DMS53 treated with DMSO at 0.1 percent for 48 hours (cell line): ENCODE measurements at regions not wholly inside any gene's neighbourhood (a gene's known extent, or its start where the extent isn't known, plus 50 kb on each side); places are given as distances from the start of the nearest gene placed in this dataset.
"Not testable (repeated sequence)": the region's sequence is repeated elsewhere in the genome, so short reads cannot be mapped to it uniquely, and the experiment has no call there.

Experiments used
- DNase-seq: peaks from one replicate; lab custom pipeline; 2025; ENCODE audit not compliant: unreplicated experiment; lab: John Stamatoyannopoulos, UW

DNA sequence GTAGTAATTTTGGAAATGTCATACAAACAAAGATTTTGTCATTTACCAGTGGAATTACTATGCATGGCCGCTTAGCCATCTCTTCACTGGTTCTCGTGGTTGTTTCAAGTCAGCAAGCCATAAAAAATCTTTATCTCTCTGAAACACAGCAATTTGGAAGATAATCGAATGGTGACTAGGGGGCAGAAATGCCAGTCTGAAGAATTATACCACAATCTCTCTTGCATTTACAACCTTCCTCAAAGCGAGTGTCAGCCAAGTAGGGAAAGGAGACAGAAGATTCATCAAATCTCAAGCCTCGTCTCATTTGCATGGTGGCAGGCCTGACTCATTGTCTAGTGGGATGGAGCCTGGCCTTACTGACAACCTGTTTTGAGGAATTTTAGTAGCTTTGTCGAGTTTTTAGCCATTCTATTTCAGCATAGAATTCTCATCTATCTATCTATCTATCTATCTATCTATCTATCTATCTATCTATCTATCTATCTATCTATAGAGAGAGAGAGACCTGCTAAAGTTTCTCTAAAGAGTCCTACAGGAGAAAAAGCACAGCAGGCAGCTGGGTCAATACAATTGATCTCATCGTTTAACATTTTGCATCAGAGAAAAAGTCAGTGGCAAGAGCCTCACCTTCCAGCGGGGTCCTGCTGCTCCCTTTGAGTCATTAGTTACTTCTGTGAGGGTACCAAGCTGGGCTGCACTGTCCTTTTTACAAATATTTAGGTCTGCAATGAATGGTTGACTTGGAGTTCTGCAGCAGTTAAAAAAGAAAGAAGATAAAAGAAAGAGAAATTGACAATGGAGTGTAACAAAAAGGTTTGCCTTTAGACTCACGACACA lies 572.8 kb downstream of the TFAP2A start:
- DNase-seq: no peak

DNA sequence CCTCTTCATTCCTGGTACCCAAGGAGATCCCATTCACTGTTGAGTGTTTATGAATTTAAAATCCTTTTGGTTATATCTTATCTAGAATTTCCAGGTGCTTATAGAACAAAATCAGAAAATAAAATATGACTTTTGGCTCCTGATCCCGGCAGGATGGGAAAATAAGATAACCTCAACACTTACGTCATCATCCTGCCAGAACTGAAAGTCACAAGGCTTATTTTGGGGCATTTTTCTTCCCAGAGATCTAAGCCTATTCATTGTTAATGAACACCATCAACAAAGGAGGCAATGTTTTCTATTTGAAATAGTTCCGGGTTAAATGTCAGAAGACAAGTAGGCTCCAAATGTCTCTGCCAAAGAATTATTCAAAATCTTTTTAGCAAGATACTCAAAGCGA lies 580.6 kb downstream of the TFAP2A start:
- no peak for DNase-seq

DNA sequence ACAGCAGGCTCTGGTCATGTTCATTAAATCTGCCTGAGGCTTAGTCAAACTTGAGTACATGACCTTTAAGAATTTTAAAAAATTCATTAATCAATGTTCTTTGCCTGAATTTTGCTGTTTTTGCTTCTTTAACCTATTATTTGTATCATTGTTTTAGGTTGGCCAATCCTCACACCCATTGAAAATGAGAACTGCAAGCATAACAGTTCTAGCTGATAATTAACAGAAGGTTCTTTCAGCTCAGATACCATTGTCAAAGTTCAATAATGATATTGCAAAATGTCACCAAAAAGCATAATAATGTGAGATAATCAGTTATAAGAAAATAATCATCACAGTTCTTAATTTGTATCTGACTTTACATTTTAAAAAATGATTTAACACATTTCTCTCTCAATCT lies 583.1 kb downstream of the TFAP2A start:
- no peak for DNase-seq

DNA sequence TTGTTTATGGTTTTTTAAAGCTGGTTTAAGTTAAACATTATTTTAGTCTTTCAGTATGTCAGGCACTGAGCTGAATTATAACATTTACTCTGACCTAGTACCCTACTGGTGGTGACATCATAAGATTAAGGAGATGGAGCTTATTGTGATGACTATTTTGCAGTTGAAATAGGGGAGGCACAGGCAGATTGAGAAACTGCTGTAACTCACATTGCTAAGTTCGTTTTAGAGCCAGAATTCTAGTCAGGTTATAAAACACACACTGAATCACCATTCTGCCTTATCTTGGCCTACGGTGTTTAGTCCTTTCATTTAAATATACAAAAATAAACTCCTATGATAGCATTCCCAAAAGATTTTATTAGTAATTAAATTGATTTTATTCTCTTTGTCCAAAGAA lies 584.1 kb downstream of the TFAP2A start:
- DNase-seq: no peak

DNA sequence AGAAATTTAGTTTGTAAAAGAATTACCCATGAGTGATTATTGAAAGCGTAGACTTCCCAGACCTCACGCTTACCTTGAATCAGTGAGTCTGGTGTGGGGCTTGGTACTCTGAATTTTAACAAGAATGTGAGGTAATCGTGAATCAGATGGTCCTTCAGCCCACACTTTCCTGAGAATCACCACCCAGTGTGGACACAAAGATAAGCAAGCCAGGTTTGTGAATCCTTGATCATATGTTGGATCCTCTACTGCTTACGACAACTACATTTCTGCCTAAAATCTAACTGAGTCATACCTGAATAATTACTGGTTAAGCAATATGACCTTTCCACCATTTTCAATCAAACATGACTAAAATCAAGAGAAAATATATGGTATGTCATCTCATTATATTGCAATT lies 589.3 kb downstream of the TFAP2A start:
- no peak for DNase-seq

DNA sequence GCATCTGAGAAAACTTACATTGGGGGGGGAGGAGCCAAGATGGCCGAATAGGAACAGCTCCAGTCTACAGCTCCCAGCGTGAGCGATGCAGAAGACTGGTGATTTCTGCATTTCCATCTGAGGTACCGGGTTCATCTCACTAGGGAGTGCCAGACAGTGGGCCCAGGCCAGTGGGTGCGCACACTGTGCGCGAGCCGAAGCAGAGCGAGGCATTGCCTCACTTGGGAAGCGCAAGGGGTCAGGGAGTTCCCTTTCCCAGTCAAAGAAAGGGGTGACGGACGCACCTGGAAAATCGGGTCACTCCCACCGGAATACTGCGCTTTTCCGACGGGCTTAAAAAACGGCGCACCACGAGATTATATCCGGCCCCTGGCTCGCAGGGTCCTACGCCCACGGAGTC lies 604.1 kb downstream of the TFAP2A start:
- not testable (repeated sequence) for DNase-seq

DNA sequence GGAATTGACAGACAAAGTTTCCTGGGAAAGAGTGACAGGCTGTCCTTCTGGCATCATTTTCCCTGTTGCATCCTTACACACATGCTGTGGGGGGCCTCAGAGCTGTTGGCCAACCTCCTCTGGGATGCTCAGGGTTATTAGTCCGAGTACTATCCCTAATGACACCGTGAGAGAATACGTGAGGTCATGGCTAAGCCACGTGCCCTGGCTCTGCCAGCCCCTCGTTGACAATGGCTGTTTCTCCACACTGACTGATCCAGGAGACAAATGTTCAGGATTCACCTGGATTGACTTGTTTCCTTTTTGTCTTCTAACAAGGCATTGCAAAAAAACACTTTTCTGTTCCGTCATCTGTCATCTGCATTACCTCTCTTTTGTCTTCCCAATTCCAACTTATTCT lies 604.6 kb downstream of the TFAP2A start:
- no peak for DNase-seq

DNA sequence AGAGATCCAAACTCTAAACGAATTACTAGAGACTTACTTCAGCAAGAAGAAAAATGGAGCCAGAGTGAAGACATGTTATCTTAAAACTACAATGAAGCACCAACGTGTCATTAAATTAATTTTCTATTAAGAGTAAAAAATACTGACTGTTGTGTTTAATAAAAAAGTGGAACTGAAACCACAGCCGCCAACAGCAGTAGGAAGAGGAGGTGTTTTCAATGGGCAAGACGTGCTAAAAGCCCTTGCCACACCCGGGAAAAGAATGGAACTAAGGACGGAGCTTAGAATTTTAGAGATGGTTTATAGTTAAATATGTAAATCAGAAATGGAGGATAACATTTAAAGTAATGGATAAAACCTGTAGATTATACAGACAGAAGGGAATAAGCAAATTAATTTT lies 608.7 kb downstream of the TFAP2A start:
- no peak for DNase-seq

DNA sequence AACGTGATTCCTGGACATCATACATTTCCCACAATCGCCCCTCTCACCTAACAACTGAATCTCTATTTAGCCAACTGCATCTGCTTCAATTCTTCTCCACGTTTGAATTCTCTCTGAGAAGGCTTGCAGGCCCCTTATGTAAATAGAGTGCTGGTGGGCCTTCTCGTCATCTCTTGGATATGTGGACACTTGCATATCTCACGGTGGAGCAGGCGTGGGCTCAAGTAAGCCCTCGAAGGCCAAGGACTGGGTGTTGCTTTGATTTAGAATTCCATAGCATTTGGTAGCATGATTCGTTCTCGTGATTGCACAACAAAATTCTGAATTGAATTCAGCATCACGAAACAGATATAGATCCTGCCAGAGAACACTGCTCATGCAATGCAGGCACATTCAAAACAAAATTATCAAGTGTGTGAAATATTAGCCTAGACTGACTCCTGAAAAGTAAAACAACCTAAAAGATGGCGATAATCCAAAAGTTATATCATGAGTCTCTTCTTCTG lies 613.6 kb downstream of the TFAP2A start:
- no peak for DNase-seq

DNA sequence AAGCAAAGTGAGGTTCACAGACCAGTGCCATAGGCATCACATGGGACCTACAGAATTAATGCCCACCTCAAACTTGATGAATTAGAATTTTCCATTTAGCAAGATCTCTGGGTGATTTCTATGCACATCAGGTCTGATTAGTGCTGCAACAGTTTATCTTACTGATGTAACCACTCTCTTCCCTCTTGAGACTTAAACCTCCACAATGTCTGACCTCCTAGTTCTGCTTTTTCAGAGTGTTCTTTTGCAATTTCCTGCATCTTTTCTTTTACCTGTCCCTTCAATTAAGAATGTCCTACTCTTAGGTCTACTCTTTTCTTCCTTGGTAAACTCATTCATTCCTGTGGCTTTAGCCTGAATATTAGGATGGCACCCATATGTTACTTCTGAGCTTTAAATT lies 615.3 kb downstream of the TFAP2A start:
- DNase-seq: no peak

DNA sequence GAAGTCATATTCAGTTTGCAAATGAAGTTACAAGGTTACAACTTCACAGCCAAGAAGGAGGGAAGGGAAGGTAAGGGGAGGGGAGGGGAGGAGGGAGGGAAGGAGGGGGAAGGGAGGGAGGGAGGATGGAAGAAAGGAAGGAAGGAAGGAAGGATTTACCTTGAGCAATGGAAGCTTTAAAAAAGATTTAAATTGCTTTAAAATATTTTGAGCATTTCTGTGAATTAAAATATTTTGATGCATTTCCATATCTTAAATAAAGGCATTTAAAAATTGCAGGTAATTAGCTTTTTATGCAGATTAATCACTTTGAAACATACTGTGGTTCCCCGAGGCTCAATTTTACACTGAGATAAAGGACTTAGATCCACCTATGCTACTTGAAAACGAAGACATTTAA lies 618.0 kb downstream of the TFAP2A start:
- DNase-seq: no peak

DNA sequence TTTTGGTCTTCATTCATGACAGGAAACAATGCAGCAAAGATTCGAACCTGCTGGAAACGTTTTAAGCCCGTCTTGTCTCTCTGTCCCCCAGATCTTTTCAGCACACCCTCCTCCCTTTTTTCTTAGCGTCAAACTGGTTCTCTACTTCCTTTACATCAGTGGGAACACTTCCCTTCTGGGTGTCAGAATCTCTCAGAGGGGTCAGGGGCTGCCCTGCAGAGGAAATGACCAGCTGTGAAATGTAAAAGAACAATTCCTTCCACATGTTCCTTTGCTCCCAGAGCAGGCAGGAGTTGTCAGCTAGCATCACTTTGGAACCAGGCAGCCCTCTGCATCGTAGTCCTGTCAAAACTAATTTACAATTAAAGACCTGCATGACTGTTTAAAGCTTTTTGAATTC lies 619.0 kb downstream of the TFAP2A start:
- DNase-seq: no peak

DNA sequence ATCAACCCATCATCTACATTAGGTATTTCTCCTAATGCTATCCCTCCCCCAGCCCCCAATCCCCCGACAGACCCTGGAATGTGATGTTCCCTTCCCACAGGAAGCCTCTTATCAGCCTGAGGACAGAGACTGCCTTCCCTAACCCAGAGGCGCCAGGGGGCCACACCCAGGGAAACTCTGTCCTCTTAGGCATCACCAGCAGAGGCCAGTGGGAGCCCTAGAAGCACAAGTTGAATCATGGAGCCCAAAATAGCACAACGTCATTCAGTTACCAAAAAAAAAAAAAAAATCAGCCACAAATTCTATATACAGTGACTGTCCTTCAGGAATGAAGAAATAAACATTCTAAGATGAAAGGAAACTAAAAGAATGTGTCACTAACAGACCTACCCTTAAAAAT lies 625.7 kb downstream of the TFAP2A start:
- no peak for DNase-seq

DNA sequence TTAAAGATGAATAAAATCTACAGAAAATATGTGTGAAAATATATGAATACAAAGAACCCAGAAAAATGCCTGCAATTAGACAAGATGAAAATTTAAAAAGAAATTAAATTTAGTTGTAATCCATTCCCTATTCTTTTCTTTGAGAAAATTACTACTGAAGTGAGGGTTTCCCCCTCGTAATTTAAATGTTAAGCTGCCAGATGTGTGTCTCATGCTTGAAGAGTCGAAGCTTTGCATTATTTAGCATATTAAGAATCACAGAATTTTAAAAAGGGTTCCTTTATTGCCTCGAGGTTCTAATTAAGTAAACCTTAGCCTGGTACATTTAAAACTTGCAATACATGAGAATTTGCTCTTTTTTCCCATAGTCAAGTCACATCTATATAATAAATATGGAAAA lies 630.1 kb downstream of the TFAP2A start:
- DNase-seq: no peak

DNA sequence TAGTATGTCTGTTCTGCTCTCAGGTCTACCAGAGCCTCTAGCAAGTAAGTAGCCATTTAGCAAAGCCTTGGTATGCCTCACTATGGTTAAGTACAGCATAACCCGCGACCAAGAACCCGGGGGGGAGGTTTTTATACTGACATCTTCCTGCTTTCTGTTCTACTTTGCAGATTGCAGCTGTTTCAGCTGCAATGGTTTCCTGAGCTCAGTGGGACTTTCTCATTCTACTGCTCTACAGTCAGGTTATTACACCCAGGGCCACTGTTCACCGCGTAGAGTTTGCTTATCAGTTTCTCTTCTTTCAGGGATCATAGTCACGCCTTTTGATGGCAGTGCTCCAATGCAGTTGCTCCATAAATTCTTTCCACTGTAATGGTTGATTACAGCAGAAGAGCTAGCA lies 631.3 kb downstream of the TFAP2A start:
- DNase-seq: no peak

DNA sequence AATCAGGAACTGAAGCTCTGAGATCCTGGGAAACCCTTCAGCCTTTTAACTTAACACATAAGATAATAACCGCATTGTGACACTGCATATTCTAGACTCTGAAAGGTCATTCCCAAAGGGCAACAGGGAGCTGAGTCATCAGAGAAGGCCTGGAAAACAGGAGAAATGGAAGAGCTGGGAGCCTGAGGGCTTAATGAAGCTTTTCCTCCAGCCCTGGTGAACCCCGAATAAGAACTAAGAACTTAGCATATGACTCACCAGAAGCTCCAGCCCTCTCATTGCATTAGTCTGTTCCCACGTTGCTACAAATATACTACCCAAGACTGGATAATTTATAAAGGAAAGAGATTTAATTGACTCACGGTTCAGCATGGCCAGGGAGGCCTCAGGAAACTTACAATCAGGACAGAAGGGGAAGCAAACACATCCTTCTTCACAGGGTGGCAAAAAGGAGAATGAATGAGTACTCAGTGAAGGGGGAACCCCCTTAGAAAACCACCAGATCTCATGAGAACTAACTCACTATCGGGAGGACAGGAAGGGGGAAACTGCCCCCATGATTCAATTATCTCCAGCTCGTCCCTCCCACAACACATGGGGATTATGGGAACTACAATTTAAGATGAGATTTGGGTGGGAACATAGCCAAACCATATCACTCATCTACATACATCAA lies 648.5 kb downstream of the TFAP2A start:
- DNase-seq: no peak

DNA sequence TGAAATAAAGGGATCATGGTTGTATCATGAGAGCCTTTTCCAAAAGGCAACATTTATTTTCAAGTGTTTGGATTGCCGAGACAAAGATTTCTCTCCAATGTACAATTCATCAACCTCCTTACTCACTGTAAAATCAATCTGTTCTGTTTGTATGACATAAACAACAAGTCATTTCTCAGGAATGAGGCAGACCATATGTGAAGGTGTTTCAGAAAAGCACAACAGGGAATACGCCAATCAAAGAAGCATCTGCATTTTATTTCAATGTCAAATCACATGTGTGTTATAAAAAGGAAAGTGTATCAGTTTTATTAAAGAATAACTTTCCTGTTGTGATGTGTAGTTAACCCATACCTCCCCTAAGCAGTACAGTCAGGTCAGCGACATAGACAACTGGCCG lies 653.7 kb downstream of the TFAP2A start:
- no peak for DNase-seq

DNA sequence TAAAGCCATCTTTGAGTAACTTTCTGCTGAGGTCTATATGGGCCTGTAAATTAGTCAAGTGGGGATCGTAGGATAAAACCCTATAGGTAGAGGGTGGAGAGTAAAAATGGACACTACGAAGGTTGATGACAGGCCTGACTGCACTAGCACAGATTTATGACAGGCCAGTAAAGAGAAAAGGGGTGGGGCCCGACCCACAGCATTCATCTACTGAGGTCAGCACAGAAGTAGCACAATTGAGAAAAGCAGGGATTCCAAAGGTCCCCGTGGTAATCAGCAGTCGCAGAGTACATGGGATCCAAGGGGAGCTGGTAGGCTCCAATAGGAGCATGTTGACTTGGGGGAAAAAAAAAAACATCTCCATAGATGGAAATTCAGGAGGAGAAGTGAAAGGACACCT lies 660.4 kb downstream of the TFAP2A start:
- DNase-seq: no peak

DNA sequence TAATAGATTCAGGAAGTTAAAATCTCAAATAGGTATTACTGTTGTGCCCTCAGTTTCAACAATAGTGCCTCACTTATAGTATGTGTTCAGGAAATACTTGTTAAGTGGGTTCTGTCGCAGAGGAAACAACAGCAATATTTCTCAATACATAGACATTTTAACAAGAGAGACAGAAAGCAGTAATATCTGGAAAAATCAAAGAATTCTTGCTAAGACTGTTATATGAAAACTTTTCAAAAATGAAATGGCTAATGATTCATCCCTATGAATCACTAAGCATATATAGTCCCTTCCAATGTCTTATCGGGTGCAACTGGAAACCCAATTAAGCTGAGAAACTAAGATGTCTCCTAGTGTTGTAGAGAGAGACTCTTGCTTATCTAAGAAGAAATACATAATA lies 668.9 kb downstream of the TFAP2A start:
- DNase-seq: no peak

DNA sequence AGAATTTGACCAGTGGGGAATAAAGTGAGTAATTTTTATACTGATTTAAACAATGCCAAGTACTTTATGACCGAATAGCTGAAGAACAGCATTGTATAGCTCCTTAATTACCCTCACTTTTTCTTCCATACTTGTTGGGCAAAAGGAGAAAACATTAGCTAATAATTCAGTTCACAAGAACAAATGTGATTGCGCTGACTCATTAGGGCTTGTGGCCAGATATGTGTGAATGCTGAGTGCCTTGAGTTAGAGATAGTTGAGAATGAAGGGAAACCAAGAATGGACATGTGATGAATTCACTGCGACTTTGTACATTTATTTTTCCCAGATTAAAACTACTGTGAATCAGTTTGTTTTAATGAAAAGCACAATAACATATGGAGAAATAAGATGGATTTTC lies 669.4 kb downstream of the TFAP2A start:
- no peak for DNase-seq

DNA sequence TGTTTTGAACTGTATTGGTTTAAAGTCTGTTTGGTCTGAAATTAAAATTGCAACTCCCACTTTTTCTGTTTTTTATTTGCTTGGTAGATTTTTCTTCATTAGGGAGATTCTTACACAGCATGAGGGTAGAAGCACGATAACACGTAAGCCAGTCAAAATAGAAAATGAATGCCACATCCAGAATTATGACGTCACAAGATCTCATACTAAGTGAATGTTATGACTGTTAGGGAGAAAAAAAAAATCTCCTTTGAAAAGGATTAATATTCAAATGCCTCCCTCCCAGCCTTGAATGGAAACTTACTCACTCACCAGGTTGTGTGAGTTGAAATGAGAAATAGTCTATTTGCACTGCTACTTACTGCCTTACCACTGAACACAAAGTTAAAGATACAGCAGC lies 670.8 kb downstream of the TFAP2A start:
- DNase-seq: no peak

DNA sequence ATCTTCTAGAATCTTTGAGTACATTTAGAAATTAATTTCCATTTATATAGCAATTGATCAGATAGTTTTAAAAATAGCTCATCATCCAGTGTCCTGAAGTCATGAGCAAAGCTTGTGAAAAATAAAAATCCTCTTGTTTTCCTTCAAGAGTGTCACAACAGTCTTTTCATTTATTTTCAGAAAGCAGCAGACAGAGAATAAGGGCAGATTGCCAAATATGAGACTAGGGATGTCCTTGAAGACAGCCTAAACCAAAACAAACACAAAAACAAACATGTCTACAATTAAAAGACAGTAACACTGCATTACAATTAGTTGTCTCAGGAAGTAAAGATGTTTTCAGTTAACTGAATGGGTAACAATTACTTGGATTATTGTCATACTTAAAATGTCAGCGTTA lies 682.8 kb downstream of the TFAP2A start:
- DNase-seq: no peak

DNA sequence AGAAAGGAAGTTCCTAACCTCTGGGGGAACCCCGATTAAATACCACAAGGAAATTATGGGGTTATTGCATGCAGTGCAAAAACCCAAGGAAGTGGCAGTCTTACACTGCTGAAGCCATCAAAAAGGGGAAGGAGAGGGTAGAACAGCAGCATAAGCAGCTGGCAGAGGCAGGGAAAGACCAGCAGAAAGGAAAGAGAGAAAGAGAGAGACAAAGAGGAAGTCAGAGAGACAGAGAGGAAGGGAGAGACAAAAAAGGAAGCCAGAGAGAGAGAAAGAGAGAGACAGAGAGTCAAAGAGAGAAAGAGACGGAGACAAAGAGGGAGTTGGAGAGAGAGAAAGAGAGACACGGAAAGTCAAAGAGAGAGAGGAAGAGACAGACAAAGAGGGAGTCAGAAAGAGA lies 689.1 kb downstream of the TFAP2A start:
- DNase-seq: not testable (repeated sequence)
